A549 (cell line): ENCODE measurements at regions not wholly inside any gene's neighbourhood (a gene's known extent, or its start where the extent isn't known, plus 50 kb on each side); places are given as distances from the start of the nearest gene placed in this dataset.

Experiments used
- HOXA7 ChIP-seq: fragments of 250-450 bp; sonication (Bioruptor Pico); IDR thresholded peaks from 2 replicates; pipeline ENCODE4 v1.5.0; 2020; ENCODE audit warnings: mild to moderate bottlenecking, moderate library complexity
- JUNB ChIP-seq: fragments of >200 bp; sonication (Bioruptor Twin); formaldehyde crosslinking; IDR thresholded peaks from 2 replicates; pipeline ENCODE4 v1.6.1; 2016
- TF ChIP-seq, protein P1 (sequence below): fragments of 450-650 bp; IDR thresholded peaks from 2 replicates; pipeline ENCODE4 v1.6.1; 2014; ENCODE audit warnings: antibody characterized with exemption
- TF ChIP-seq, protein P2 (sequence below): fragments of >200 bp; sonication (Bioruptor Twin); formaldehyde crosslinking; IDR thresholded peaks from 3 replicates; pipeline ENCODE4 v1.5.1; 2016

DNA sequence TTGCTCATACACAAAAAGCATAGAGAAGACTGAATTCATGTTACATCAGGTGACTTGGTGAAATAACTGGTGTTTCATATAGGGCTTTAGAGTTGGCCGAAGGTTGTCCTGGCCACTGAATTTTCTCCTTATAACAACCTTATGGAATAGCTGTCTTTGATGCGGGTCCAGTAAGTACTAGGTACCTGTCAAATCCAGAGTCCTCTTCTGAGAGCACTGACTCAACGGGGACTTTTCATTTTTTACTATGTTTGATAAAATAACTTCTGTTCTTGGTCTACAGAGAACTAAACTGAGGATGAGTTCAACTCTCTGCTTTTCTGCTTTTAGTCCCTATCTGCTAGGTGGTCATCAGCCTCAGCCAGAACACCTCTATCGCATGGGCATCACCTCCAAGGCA lies 76.1 kb upstream of the JAK1 start:
- TF ChIP-seq HOXA7 (CRISPR knock-in tag): no peak
- TF ChIP-seq, protein P1, sequence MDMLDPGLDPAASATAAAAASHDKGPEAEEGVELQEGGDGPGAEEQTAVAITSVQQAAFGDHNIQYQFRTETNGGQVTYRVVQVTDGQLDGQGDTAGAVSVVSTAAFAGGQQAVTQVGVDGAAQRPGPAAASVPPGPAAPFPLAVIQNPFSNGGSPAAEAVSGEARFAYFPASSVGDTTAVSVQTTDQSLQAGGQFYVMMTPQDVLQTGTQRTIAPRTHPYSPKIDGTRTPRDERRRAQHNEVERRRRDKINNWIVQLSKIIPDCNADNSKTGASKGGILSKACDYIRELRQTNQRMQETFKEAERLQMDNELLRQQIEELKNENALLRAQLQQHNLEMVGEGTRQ: no peak
- TF ChIP-seq, protein P2, sequence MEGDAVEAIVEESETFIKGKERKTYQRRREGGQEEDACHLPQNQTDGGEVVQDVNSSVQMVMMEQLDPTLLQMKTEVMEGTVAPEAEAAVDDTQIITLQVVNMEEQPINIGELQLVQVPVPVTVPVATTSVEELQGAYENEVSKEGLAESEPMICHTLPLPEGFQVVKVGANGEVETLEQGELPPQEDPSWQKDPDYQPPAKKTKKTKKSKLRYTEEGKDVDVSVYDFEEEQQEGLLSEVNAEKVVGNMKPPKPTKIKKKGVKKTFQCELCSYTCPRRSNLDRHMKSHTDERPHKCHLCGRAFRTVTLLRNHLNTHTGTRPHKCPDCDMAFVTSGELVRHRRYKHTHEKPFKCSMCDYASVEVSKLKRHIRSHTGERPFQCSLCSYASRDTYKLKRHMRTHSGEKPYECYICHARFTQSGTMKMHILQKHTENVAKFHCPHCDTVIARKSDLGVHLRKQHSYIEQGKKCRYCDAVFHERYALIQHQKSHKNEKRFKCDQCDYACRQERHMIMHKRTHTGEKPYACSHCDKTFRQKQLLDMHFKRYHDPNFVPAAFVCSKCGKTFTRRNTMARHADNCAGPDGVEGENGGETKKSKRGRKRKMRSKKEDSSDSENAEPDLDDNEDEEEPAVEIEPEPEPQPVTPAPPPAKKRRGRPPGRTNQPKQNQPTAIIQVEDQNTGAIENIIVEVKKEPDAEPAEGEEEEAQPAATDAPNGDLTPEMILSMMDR: no peak
- TF ChIP-seq JUNB: no peak
